HG03066 (cell line): ENCODE measurements at regions not wholly inside any gene's neighbourhood (a gene's known extent, or its start where the extent isn't known, plus 50 kb on each side); places are given as distances from the start of the nearest gene placed in this dataset.
"Not testable (repeated sequence)": the region's sequence is repeated elsewhere in the genome, so short reads cannot be mapped to it uniquely, and the experiment has no call there.

Source experiments
- ATAC-seq: cut with Tn5 transposase; IDR thresholded peaks from one replicate; pipeline ENCODE4 v1.9.1; 2021; ENCODE audit warnings: low read depth; ENCODE audit not compliant: unreplicated experiment

GRCh38 chr11:130526846-130527245, 78.4 kb downstream of the ADAMTS15 start:
- no peak for ATAC-seq

- ATAC-seq: no peak
Observed at GRCh38 chr11:130527636-130528297, 79.3 kb downstream of the ADAMTS15 start.

- no peak for ATAC-seq
Observed at GRCh38 chr11:130528298-130529261, 80.1 kb downstream of the ADAMTS15 start.

GRCh38 chr11:130529366-130529765, 80.9 kb downstream of the ADAMTS15 start:
- ATAC-seq: no peak

- no peak for ATAC-seq
Observed at GRCh38 chr11:130531061-130531460, 82.6 kb downstream of the ADAMTS15 start.

- no peak for ATAC-seq
Observed at GRCh38 chr11:130533113-130533798, 84.8 kb downstream of the ADAMTS15 start.

GRCh38 chr11:130533871-130534270, 85.4 kb downstream of the ADAMTS15 start:
- ATAC-seq: no peak

- no peak for ATAC-seq
Observed at GRCh38 chr11:130534551-130534950, 86.1 kb downstream of the ADAMTS15 start.

GRCh38 chr11:130535520-130535919, 87.1 kb downstream of the ADAMTS15 start:
- no peak for ATAC-seq

GRCh38 chr11:130536106-130537040, 87.9 kb downstream of the ADAMTS15 start:
- ATAC-seq: no peak

GRCh38 chr11:130539680-130540079, 91.2 kb downstream of the ADAMTS15 start:
- not testable (repeated sequence) for ATAC-seq

- ATAC-seq: no peak
Observed at GRCh38 chr11:130544266-130544665, 95.8 kb downstream of the ADAMTS15 start.

- no peak for ATAC-seq
Observed at GRCh38 chr11:130545449-130546072, 97.1 kb downstream of the ADAMTS15 start.

- no peak for ATAC-seq
Observed at GRCh38 chr11:130546438-130546837, 98.0 kb downstream of the ADAMTS15 start.

GRCh38 chr11:130546901-130547694, 98.7 kb downstream of the ADAMTS15 start:
- no peak for ATAC-seq

GRCh38 chr11:130547761-130548490, 99.5 kb downstream of the ADAMTS15 start:
- no peak for ATAC-seq

- no peak for ATAC-seq
Observed at GRCh38 chr11:130548491-130548833, 100.0 kb downstream of the ADAMTS15 start.

GRCh38 chr11:130549393-130549999, 101.1 kb downstream of the ADAMTS15 start:
- ATAC-seq: no peak
